NOMO-1 treated with DMSO at 0.1 percent for 48 hours (cell line): ENCODE measurements at regions not wholly inside any gene's neighbourhood (a gene's known extent, or its start where the extent isn't known, plus 50 kb on each side); places are given as distances from the start of the nearest gene placed in this dataset.

Source experiments
- DNase-seq: peaks from one replicate; lab custom pipeline; 2025; ENCODE audit not compliant: unreplicated experiment; lab: John Stamatoyannopoulos, UW

GRCh38 chr1:200354243-200354642, 55.6 kb downstream of the ZNF281 start:
- DNase-seq = peak; percentile 78

DNA sequence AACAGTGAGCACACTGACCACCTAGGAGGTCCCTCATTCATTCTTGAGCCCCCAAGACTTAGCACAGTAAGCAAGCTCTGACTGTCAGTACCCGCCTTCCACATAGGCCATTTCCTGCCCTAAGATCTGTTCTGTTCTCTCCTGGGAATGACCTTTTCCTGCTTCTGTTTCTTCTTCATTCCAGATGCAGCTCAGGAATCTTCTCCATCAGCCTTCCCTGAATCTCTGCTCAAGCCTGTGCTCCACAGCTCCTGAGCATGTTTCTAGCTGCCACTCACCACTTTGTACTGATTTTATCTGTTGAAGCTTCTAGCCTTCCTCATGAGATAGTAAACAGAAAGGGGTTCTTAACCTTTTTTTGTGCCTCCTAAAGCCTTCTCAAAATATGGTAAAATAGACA, 56.6 kb downstream of the ZNF281 start:
- no peak for DNase-seq

GRCh38 chr1:200351826-200352549, 57.8 kb downstream of the ZNF281 start:
- peak; percentile 52 for DNase-seq

DNA sequence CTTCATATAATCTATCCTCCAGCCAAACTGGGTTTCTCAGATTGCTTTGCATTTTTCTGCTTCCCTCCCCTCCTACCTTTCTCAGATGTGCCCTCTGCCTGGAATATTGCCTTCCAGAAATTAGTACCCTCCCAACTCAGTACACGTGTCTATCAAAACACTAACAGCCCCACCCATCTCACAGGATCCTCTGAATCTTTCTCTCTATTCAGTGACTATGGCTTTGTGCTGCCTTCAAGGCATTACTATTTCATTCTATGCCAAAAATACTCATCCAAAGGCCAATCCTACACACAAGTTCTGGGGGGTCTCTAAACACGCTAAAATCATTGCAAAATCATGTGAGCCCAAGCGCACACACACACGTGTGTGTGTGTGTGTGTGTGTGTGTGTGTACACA, 58.4 kb downstream of the ZNF281 start:
- no peak for DNase-seq

DNA sequence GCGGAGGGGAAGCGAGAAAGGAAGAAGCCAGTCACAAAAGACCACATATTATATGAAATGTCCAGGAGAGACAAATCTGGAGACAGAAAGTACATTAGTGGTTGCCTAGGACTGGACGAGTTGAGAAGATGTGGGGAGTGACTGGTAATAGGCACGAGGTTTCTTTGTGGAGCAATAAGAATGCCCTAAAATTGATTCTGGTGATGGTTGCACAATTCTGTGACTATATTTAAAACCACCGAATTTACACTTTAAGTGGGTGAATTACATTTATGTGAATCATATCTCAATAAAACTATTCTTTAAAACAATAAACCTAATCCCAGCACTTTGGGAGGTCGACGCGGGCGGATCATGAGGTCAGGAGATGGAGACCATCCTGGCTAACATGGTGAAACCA, 63.1 kb downstream of the ZNF281 start:
- DNase-seq = peak; percentile 80

DNA sequence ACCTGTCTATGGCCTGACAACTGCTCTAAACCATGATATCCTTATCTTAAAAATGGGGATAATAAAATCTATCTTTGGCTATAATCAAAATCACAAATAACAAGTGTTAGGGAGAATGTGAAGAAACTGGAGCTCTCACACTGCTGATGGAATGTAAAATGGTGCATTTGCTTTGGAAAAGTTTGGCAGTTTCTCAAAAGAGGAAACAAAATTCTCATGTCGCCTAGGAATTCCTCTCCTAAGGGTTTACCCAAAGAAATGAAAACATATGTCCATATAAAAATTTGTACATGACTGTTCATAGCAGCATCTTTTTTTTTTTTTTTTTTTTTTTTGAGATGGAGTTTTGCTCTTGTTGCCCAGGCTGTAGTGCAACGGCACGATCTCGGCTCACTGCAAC, 64.3 kb downstream of the ZNF281 start:
- DNase-seq = no peak

- no peak for DNase-seq
Measured at GRCh38 chr1:200343874-200344273, 66.0 kb downstream of the ZNF281 start.

DNA sequence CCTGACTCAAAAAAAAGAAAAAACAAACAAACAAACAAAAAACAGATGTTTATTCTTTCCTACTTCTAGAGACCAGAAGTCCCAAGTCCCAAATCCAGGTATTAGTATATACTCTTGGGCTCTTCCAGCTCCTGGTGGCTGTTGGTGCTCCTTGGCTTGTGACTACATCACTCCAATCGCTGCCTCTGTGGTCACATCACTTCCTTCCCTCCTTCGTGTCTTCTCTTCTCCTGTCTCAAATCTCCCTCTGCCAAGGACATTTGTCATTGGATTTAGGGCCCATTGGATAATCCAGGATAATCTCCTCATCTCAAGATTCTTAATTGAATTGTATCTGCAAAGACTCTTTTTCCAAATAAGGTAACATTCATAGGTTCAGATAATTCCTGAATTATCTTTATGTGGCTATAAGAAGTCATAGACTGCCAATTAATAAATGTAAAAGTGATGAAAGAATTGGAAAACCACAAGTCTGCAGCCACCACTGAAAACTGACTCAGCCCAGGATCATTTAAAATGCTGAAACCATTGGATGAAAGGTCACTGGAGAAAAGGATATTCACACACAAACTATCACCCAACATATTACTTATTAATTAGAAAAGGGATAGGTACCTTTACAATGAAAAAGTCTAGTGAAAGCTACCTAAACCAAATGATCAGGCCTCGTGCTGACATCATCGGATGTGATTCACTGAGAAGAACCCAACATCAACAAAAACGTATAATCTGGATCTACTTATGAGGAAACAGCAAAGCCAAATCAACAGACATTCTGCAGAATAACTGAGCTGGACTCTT, 67.1 kb downstream of the ZNF281 start:
- DNase-seq = peak; percentile 3

DNA sequence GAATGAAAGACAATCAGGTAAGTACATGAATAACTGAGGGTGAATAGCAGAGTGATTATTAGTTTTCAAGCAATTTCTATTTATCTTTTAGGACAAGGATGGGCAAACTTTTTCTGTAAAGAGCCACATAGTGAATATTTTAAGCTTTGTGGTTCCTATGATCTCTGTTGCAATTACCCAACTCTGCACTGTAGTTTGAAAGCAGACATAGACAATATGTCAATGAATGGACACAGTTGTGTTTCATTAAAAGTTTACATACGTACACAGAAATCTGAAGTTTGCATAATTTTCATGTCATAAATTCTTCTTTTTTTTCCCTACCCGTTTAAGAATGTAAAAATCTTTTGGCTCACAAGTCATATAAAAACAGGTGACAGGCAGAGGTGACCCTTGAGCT, 71.4 kb downstream of the ZNF281 start:
- DNase-seq = no peak

DNA sequence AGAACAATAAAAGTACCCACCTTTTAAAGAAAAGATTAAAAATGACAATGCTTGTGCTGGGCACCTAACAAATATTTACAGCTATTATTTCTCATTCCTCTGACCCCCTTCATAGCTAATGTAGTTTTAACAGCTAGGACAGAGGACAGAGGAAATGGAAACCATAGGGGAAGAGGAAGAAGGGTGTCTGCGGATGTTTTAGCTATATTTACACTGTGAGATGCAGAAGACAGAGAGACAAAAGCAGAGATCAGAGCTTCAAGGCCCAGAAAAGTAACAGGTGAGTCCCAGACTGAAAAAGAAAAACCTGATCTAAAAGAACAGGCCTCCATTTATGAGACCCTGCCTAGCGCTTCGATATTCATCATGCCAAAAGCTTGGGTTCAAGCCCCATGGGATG, 72.0 kb downstream of the ZNF281 start:
- peak; percentile 27 for DNase-seq

GRCh38 chr1:200337410-200337809, 72.4 kb downstream of the ZNF281 start:
- DNase-seq = peak; percentile 24

- DNase-seq = no peak
Measured at GRCh38 chr1:200336901-200337391, 72.9 kb downstream of the ZNF281 start.

DNA sequence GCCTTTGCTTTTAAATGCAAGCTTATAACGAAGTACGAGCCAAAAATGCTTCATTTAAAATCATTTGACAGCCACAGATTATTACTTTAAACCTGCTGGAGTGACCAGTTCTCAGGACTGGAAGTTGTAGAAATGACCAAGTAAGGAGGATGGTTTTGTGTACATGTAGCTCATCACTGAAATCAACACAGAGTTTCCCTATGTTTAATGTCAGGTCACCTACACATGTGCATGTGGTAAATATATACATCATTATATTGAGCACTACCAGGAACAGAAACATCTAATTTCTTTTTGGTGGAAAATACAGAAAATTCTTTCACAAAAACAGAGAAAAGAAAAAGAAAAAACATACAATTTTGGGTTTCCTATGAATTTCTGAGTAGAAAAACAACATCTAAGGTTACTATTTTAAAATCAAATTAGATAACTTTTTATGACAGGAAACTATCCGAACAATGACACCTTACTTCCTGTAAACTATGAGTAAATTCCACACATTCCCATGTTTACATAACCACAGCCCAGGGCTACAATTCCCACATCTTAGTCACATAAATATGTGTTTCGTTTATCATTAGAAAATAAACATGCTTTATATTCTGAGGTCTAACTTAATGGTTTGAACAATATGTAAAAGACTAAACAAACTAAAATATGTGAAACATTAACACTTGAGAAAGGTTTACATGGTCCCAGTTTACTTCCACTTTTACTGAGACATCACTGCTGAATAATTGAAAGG, 73.6 kb downstream of the ZNF281 start:
- no peak for DNase-seq

DNA sequence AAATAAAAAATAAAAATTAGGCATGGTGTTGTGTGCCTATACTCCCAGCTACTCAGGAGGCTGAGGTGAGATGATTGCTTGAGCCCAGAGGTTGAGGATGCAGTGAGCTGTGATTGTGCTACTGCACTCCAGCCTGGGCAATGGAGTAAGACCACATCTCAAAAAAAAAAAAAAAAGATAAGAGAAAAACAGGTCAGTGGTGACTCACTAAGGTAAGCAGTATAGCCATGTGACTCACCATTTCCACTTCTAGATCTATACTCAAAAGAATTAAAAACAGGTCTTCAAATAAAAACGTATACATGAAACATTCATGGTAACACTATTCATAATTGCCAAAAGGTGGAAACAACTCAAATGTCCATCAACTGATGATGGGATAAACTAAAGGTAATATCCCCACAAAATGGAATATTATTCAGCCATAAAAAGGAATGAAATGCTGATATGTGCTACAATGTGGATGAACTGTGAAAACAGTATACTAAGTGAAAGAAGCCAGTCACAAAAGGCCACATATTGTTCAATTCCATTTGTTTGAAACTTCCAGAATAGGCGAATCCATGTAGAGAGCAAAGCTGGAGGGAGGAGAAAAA, 75.1 kb downstream of the ZNF281 start:
- no peak for DNase-seq

DNA sequence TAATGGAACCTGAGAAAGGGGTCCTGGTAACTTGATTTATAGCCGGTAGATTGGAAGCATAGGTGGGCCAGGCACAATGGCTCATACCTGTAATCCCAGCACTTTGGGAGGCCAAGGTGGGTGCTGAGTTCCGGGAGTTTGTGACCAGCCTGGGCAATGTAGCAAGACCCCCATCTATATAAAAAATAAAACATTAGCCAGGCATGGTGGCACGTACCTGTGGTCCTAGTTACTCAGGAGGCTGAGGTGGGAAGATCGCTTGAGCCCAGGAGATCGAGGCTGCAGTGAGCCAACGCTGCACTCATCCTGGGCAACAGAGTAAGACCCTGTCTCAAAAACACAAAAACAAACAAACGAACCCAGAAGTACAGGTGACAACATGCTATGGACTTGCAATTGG, 76.5 kb downstream of the ZNF281 start:
- no peak for DNase-seq

DNA sequence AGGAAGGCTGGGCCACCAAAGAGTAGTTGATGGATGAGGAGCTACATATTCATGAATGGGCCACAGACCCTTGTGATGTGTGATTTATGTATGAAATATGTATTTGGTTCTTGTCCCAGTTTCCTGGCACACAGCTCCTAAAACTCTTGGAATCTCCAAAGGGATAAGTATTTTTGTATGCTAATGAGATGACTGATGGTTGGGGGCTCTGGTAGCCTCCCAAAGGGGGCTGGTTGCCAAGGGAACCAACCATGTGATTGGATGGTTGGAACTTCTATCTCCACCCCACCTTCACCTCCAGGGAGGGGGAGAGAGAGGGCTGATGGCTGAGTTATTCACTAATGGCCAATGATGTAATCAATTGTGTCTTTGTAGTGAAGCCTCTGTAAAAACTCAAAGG, 77.1 kb downstream of the ZNF281 start:
- DNase-seq = no peak

- DNase-seq = no peak
Measured at GRCh38 chr1:200330741-200331428, 79.0 kb downstream of the ZNF281 start.

DNA sequence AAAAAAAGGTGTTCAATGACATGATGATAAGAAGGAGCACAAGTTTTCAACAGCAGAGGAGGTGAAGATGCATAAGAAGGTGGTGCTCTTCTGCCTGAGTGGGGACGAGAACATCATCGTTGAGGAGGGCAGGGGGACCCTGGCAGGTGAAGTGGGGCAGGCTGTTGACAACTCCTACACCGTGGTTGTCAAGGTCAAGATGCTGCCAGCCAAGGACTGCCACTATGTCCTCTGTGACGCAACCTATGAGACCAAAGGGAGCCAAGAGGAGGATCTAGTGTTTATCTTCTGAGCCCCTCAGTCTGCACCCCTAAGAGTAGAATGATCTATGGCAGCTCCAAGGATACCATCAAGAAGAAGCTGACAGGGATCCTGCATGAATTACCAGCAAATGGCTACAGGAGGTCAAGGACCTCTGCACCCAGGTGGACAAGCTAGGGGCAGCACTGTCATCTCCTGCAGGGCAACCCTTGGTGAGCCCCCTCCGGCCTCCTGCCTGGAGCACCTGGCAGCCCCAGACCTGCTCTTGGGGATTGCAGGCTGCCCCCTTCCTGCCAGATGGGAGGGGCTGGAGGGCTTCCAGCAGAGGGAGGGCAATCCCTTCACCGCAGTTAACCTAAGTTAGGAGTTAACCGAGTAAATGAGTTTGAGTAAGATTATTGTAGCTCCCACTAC, 80.5 kb downstream of the ZNF281 start:
- no peak for DNase-seq

GRCh38 chr1:200328379-200328778, 81.5 kb downstream of the ZNF281 start:
- no peak for DNase-seq

DNA sequence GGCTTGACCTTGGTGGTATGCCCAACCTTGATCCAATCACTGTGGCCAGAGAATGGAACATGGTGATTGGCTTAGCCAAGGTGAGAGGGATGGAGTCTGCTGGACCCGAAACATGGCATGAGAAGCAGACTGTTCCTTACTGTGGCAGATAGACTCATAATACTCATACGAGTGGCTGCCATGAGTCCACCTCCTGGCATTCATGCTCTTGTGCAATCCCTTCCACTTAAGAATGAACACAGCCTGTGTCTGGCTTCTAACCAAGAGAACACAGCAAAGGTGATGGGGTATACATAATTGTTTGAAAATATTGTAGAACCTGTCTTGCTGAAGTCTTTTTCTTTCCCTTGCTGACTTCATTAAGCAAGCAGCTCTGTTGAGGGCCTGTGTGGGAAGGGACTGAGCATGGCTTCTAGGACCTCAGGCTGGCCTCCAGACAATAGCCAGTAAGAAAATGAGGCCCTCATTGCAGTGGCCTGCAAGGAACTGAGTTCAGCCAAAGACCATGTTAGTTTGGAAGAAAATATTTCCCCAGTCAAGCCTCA, 85.9 kb downstream of the ZNF281 start:
- no peak for DNase-seq
